Stimulated activated CD4-positive, alpha-beta T cell treated with anti-CD3 and anti-CD28 coated beads, Interleukin-15, amount 100 ng/mL, for 24 hours (primary cell): ENCODE measurements at regions not wholly inside any gene's neighbourhood (a gene's known extent, or its start where the extent isn't known, plus 50 kb on each side); places are given as distances from the start of the nearest gene placed in this dataset.
"Not testable (repeated sequence)": the region's sequence is repeated elsewhere in the genome, so short reads cannot be mapped to it uniquely, and the experiment has no call there.

ENCODE experiments used
- DNase-seq: peaks from one replicate; pipeline ENCODE4 v3.0.0-alpha.2; 2020

GRCh38 chr14:37787879-37788494, 192.6 kb downstream of the TTC6 start:
- DNase-seq, result no peak

GRCh38 chr14:37791384-37792036, 196.1 kb downstream of the TTC6 start:
- DNase-seq, result no peak

GRCh38 chr14:37792124-37792523, 196.7 kb downstream of the TTC6 start:
- DNase-seq, result no peak

GRCh38 chr14:37796703-37797416, 201.4 kb downstream of the TTC6 start:
- no peak for DNase-seq

GRCh38 chr14:37797675-37798074, 202.2 kb downstream of the TTC6 start:
- no peak for DNase-seq

- no peak for DNase-seq
Measured at GRCh38 chr14:37807722-37808121, 212.3 kb downstream of the TTC6 start.

GRCh38 chr14:37810094-37810801, 214.8 kb downstream of the TTC6 start:
- DNase-seq, result no peak

- no peak for DNase-seq
Measured at GRCh38 chr14:37813732-37814131, 218.3 kb downstream of the TTC6 start.

- no peak for DNase-seq
Measured at GRCh38 chr14:37816135-37816534, 220.7 kb downstream of the TTC6 start.

GRCh38 chr14:37816743-37817295, 221.4 kb downstream of the TTC6 start:
- DNase-seq, result no peak

GRCh38 chr14:37819155-37820015, 224.0 kb downstream of the TTC6 start:
- no peak for DNase-seq

GRCh38 chr14:37820810-37821209, 225.4 kb downstream of the TTC6 start:
- DNase-seq, result not testable (repeated sequence)

GRCh38 chr14:37824939-37825712, 229.7 kb downstream of the TTC6 start:
- no peak for DNase-seq

GRCh38 chr14:37826869-37827268, 231.4 kb downstream of the TTC6 start:
- no peak for DNase-seq

GRCh38 chr14:37830271-37830670, 234.8 kb downstream of the TTC6 start:
- DNase-seq, result no peak

GRCh38 chr14:37834275-37834674, 238.8 kb downstream of the TTC6 start:
- no peak for DNase-seq

GRCh38 chr14:37838778-37839177, 243.3 kb downstream of the TTC6 start:
- not testable (repeated sequence) for DNase-seq

- not testable (repeated sequence) for DNase-seq
Measured at GRCh38 chr14:37841039-37841438, 245.6 kb downstream of the TTC6 start.

- DNase-seq, result no peak
Measured at GRCh38 chr14:37842106-37842505, 246.7 kb downstream of the TTC6 start.

GRCh38 chr14:37843954-37844607, 248.7 kb downstream of the TTC6 start:
- no peak for DNase-seq

GRCh38 chr14:37844614-37845013, 249.2 kb downstream of the TTC6 start:
- no peak for DNase-seq
